GM23338 (cell line): ENCODE measurements at regions not wholly inside any gene's neighbourhood (a gene's known extent, or its start where the extent isn't known, plus 50 kb on each side); places are given as distances from the start of the nearest gene placed in this dataset.

Experiments used
- ATAC-seq: fragments of 200-7000 bp; cut with Tn5 transposase; 3 replicates; pipeline ENCODE4 v1.9.1; 2020
- DNase-seq: peaks from one replicate; pipeline ENCODE4 v3.0.0-alpha.2; 2015; ENCODE audit warnings: low spot score
- H2AFZ ChIP-seq: fragments of 200-600 bp; sonication (generic); 2 replicates; pipeline ENCODE4 v1.8.0; 2016; ENCODE audit warnings: antibody characterized with exemption, mild to moderate bottlenecking, moderate library complexity
- H3F3A ChIP-seq: fragments of 200-600 bp; sonication (generic); replicated peaks from 2 replicates; pipeline ENCODE4 v1.8.0; 2017; ENCODE audit warnings: antibody characterized with exemption, mixed run types, low read depth
- H3K27ac ChIP-seq: fragments of 200-600 bp; sonication (generic); 2 replicates; pipeline ENCODE4 v1.6.1; 2016; ENCODE audit warnings: low read depth
- H3K27me3 ChIP-seq: fragments of 200-600 bp; sonication (generic); 2 replicates; pipeline ENCODE4 v1.8.0; 2016; ENCODE audit warnings: mild to moderate bottlenecking, mixed run types, moderate library complexity; ENCODE audit not compliant: insufficient read depth
- H3K36me3 ChIP-seq: fragments of 200-600 bp; sonication (generic); 2 replicates; pipeline ENCODE4 v1.8.0; 2016; ENCODE audit warnings: mild to moderate bottlenecking; ENCODE audit not compliant: insufficient read depth
- H3K4me1 ChIP-seq: fragments of 200-600 bp; sonication (generic); 2 replicates; pipeline ENCODE4 v1.8.0; 2016; ENCODE audit warnings: mild to moderate bottlenecking, moderate library complexity; ENCODE audit not compliant: insufficient read depth
- H3K4me2 ChIP-seq: fragments of 200-600 bp; sonication (generic); 2 replicates; pipeline ENCODE4 v1.7.1; 2017; ENCODE audit warnings: mixed run types
- H3K4me3 ChIP-seq: fragments of 200-600 bp; sonication (generic); 2 replicates; pipeline ENCODE4 v1.6.1; 2016; ENCODE audit warnings: mixed run types
- H3K79me2 ChIP-seq: fragments of 200-600 bp; sonication (generic); replicated peaks from 2 replicates; pipeline ENCODE4 v1.8.0; 2017; ENCODE audit warnings: mild to moderate bottlenecking; ENCODE audit not compliant: insufficient read depth
- H3K9me2 ChIP-seq: fragments of 200-600 bp; sonication (generic); 2 replicates; pipeline ENCODE4 v1.8.0; 2017; ENCODE audit not compliant: insufficient read depth
- H4K20me1 ChIP-seq: fragments of 200-600 bp; sonication (generic); replicated peaks from 2 replicates; pipeline ENCODE4 v1.8.0; 2017; ENCODE audit warnings: mild to moderate bottlenecking; ENCODE audit not compliant: insufficient read depth
- H3K27ac Mint-ChIP-seq: 2 replicates; pipeline ENCODE4 v1.8.0; 2020; ENCODE audit warnings: inconsistent platforms, mild to moderate bottlenecking, moderate library complexity, mixed read lengths
- H3K27me3 Mint-ChIP-seq: 3 replicates; pipeline ENCODE4 v1.8.0; 2022; ENCODE audit warnings: low read depth, mild to moderate bottlenecking, moderate library complexity, mixed read lengths, inconsistent platforms; ENCODE audit not compliant: insufficient read depth, poor library complexity
- H3K36me3 Mint-ChIP-seq: 3 replicates; pipeline ENCODE4 v1.8.0; 2021; ENCODE audit warnings: low read depth, mild to moderate bottlenecking, inconsistent platforms, moderate library complexity, mixed read lengths
- H3K4me1 Mint-ChIP-seq: 3 replicates; pipeline ENCODE4 v1.8.0; 2020; ENCODE audit warnings: mild to moderate bottlenecking, inconsistent platforms, mixed read lengths
- H3K4me3 Mint-ChIP-seq: 3 replicates; pipeline ENCODE4 v1.8.0; 2021; ENCODE audit warnings: moderate library complexity, mild to moderate bottlenecking, inconsistent platforms, mixed read lengths
- H3K9me3 Mint-ChIP-seq: 3 replicates; pipeline ENCODE4 v1.8.0; 2020; ENCODE audit warnings: moderate library complexity, mild to moderate bottlenecking, inconsistent platforms, mixed read lengths
- CREB1 ChIP-seq: fragments of 250-450 bp; sonication (Bioruptor Pico); IDR thresholded peaks from 2 replicates; pipeline ENCODE4 v1.5.0; 2020; ENCODE audit warnings: low read depth, mild to moderate bottlenecking, moderate library complexity
- EZH2 ChIP-seq: fragments of 200-600 bp; sonication (generic); IDR thresholded peaks from one replicate; pipeline ENCODE4 v1.8.0; 2017; ENCODE audit warnings: antibody characterized with exemption, mild to moderate bottlenecking, low read depth; ENCODE audit not compliant: unreplicated experiment
- EZH2phosphoT487 ChIP-seq: fragments of 200-600 bp; sonication (generic); IDR thresholded peaks from one replicate; pipeline ENCODE4 v1.8.1; 2018; ENCODE audit warnings: antibody characterized with exemption; ENCODE audit not compliant: unreplicated experiment
- JUNB ChIP-seq: IDR thresholded peaks from one replicate; pipeline ENCODE4 v1.6.1; 2016; ENCODE audit warnings: antibody characterized with exemption; ENCODE audit not compliant: unreplicated experiment
- NANOG ChIP-seq: IDR thresholded peaks from 2 replicates; pipeline ENCODE4 v1.6.1; 2016; ENCODE audit warnings: antibody characterized with exemption, borderline replicate concordance
- POLR2AphosphoS5 ChIP-seq: IDR thresholded peaks from 2 replicates; pipeline ENCODE4 v1.6.1; 2016; ENCODE audit warnings: antibody characterized with exemption, low read depth
- STAT1 ChIP-seq: IDR thresholded peaks from one replicate; pipeline ENCODE4 v1.6.1; 2016; ENCODE audit warnings: antibody characterized with exemption; ENCODE audit not compliant: unreplicated experiment
- ZNF114 ChIP-seq: fragments of 250-450 bp; sonication (Bioruptor Pico); IDR thresholded peaks from 2 replicates; pipeline ENCODE4 v1.5.0; 2020; ENCODE audit warnings: mild to moderate bottlenecking, moderate library complexity
- ZNF331 ChIP-seq: fragments of 250-450 bp; sonication (Bioruptor Pico); IDR thresholded peaks from 2 replicates; pipeline ENCODE4 v1.5.0; 2020; ENCODE audit warnings: low read depth, mild to moderate bottlenecking, moderate library complexity
- TF ChIP-seq, protein P1 (sequence below): IDR thresholded peaks from 2 replicates; pipeline ENCODE4 v1.6.1; 2016; ENCODE audit warnings: antibody characterized with exemption
- TF ChIP-seq, protein P2 (sequence below): IDR thresholded peaks from one replicate; pipeline ENCODE4 v1.6.1; 2018; ENCODE audit warnings: antibody characterized with exemption; ENCODE audit not compliant: unreplicated experiment
- TF ChIP-seq, protein P3 (sequence below), 2 experiments: fragments of 200-600 bp in 1 of 2; sonication (generic) in 1 of 2; conservative IDR thresholded peaks; 2 replicates each; pipeline versions ENCODE4 v1.5.1 to v1.6.1; 2016 to 2017; ENCODE audit warnings: antibody characterized with exemption in 2 of 2, low read depth in 2 of 2, mild to moderate bottlenecking in 2 of 2, moderate library complexity in 1 of 2
- TF ChIP-seq, protein P4 (sequence below): fragments of 250-450 bp; sonication (Bioruptor Pico); IDR thresholded peaks from 2 replicates; pipeline ENCODE4 v1.5.0; 2020; ENCODE audit warnings: mild to moderate bottlenecking, moderate library complexity

DNA sequence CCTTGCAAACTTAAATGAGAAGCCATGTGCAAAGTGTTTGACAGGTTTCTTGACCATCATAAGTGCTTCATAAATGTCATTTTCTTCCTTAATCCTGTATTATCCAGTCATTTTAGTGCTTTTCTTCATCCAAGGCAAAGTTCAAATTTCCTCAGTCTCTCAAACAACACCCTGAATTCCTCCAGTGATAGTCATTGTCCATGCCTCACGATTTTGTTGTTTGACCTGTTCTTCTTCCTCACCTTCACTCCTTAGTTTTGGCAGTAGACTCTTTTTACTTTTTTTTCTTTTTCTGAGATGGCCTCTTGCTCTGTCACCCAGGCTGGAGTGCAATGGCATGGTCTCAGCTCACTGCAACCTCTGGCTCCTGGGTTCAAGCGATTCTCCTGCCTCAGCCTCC, 1257.3 kb downstream of the FAM181B start:
- no peaks in the 10 kb centered on the region for H4K20me1 ChIP-seq
- ATAC-seq (no peak), DNase-seq (no peak)
- no peak overlapping the region for H3K4me2 ChIP-seq
- no peaks in the 10 kb centered on the region for H3K4me1 ChIP-seq
- TF ChIP-seq CREB1 (CRISPR knock-in tag) (no peak), ZNF114 (no peak), EZH2 (no peak), EZH2phosphoT487 (no peak), ZNF331 (CRISPR knock-in tag) (no peak), JUNB (no peak), NANOG (no peak), STAT1 (no peak), POLR2AphosphoS5 (no peak)
- TF ChIP-seq, protein P1, sequence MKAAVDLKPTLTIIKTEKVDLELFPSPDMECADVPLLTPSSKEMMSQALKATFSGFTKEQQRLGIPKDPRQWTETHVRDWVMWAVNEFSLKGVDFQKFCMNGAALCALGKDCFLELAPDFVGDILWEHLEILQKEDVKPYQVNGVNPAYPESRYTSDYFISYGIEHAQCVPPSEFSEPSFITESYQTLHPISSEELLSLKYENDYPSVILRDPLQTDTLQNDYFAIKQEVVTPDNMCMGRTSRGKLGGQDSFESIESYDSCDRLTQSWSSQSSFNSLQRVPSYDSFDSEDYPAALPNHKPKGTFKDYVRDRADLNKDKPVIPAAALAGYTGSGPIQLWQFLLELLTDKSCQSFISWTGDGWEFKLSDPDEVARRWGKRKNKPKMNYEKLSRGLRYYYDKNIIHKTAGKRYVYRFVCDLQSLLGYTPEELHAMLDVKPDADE = no peak
- TF ChIP-seq, protein P2, sequence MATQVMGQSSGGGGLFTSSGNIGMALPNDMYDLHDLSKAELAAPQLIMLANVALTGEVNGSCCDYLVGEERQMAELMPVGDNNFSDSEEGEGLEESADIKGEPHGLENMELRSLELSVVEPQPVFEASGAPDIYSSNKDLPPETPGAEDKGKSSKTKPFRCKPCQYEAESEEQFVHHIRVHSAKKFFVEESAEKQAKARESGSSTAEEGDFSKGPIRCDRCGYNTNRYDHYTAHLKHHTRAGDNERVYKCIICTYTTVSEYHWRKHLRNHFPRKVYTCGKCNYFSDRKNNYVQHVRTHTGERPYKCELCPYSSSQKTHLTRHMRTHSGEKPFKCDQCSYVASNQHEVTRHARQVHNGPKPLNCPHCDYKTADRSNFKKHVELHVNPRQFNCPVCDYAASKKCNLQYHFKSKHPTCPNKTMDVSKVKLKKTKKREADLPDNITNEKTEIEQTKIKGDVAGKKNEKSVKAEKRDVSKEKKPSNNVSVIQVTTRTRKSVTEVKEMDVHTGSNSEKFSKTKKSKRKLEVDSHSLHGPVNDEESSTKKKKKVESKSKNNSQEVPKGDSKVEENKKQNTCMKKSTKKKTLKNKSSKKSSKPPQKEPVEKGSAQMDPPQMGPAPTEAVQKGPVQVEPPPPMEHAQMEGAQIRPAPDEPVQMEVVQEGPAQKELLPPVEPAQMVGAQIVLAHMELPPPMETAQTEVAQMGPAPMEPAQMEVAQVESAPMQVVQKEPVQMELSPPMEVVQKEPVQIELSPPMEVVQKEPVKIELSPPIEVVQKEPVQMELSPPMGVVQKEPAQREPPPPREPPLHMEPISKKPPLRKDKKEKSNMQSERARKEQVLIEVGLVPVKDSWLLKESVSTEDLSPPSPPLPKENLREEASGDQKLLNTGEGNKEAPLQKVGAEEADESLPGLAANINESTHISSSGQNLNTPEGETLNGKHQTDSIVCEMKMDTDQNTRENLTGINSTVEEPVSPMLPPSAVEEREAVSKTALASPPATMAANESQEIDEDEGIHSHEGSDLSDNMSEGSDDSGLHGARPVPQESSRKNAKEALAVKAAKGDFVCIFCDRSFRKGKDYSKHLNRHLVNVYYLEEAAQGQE = no peak
- TF ChIP-seq, protein P3, sequence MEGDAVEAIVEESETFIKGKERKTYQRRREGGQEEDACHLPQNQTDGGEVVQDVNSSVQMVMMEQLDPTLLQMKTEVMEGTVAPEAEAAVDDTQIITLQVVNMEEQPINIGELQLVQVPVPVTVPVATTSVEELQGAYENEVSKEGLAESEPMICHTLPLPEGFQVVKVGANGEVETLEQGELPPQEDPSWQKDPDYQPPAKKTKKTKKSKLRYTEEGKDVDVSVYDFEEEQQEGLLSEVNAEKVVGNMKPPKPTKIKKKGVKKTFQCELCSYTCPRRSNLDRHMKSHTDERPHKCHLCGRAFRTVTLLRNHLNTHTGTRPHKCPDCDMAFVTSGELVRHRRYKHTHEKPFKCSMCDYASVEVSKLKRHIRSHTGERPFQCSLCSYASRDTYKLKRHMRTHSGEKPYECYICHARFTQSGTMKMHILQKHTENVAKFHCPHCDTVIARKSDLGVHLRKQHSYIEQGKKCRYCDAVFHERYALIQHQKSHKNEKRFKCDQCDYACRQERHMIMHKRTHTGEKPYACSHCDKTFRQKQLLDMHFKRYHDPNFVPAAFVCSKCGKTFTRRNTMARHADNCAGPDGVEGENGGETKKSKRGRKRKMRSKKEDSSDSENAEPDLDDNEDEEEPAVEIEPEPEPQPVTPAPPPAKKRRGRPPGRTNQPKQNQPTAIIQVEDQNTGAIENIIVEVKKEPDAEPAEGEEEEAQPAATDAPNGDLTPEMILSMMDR (conservative IDR thresholded peaks at IDR 0.05; ENCODE audit: low read depth in 2 of 2) = no peak
- TF ChIP-seq, protein P4, sequence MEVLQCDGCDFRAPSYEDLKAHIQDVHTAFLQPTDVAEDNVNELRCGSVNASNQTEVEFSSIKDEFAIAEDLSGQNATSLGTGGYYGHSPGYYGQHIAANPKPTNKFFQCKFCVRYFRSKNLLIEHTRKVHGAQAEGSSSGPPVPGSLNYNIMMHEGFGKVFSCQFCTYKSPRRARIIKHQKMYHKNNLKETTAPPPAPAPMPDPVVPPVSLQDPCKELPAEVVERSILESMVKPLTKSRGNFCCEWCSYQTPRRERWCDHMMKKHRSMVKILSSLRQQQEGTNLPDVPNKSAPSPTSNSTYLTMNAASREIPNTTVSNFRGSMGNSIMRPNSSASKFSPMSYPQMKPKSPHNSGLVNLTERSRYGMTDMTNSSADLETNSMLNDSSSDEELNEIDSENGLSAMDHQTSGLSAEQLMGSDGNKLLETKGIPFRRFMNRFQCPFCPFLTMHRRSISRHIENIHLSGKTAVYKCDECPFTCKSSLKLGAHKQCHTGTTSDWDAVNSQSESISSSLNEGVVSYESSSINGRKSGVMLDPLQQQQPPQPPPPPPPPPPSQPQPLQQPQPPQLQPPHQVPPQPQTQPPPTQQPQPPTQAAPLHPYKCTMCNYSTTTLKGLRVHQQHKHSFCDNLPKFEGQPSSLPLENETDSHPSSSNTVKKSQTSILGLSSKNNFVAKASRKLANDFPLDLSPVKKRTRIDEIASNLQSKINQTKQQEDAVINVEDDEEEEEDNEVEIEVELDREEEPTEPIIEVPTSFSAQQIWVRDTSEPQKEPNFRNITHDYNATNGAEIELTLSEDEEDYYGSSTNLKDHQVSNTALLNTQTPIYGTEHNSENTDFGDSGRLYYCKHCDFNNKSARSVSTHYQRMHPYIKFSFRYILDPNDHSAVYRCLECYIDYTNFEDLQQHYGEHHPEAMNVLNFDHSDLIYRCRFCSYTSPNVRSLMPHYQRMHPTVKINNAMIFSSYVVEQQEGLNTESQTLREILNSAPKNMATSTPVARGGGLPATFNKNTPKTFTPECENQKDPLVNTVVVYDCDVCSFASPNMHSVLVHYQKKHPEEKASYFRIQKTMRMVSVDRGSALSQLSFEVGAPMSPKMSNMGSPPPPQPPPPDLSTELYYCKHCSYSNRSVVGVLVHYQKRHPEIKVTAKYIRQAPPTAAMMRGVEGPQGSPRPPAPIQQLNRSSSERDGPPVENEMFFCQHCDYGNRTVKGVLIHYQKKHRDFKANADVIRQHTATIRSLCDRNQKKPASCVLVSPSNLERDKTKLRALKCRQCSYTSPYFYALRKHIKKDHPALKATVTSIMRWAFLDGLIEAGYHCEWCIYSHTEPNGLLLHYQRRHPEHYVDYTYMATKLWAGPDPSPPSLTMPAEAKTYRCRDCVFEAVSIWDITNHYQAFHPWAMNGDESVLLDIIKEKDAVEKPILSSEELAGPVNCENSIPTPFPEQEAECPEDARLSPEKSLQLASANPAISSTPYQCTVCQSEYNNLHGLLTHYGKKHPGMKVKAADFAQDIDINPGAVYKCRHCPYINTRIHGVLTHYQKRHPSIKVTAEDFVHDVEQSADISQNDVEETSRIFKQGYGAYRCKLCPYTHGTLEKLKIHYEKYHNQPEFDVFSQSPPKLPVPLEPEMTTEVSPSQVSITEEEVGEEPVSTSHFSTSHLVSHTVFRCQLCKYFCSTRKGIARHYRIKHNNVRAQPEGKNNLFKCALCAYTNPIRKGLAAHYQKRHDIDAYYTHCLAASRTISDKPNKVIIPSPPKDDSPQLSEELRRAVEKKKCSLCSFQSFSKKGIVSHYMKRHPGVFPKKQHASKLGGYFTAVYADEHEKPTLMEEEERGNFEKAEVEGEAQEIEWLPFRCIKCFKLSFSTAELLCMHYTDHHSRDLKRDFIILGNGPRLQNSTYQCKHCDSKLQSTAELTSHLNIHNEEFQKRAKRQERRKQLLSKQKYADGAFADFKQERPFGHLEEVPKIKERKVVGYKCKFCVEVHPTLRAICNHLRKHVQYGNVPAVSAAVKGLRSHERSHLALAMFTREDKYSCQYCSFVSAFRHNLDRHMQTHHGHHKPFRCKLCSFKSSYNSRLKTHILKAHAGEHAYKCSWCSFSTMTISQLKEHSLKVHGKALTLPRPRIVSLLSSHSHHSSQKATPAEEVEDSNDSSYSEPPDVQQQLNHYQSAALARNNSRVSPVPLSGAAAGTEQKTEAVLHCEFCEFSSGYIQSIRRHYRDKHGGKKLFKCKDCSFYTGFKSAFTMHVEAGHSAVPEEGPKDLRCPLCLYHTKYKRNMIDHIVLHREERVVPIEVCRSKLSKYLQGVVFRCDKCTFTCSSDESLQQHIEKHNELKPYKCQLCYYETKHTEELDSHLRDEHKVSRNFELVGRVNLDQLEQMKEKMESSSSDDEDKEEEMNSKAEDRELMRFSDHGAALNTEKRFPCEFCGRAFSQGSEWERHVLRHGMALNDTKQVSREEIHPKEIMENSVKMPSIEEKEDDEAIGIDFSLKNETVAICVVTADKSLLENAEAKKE (CRISPR knock-in tag) = no peak
- no peaks in the 10 kb centered on the region for H3F3A ChIP-seq
- no peaks in the 10 kb centered on the region for H3K27me3 ChIP-seq
- no peaks in the 10 kb centered on the region for H3K9me2 ChIP-seq
- H3K79me2 ChIP-seq = no peaks in the 10 kb centered on the region
- no peak overlapping the region for H3K27ac ChIP-seq
- no peaks in the 10 kb centered on the region for H3K27me3 Mint-ChIP-seq
- no peaks in the 10 kb centered on the region for H3K9me3 Mint-ChIP-seq
- H3K4me3 Mint-ChIP-seq = no peak overlapping the region
- H3K4me3 ChIP-seq = no peak overlapping the region
- H3K36me3 ChIP-seq = no peaks in the 10 kb centered on the region
- no peaks in the 10 kb centered on the region for H3K4me1 Mint-ChIP-seq
- H2AFZ ChIP-seq = no peak overlapping the region
- no peak overlapping the region for H3K27ac Mint-ChIP-seq
- no peaks in the 10 kb centered on the region for H3K36me3 Mint-ChIP-seq
